ENCODE measurements at regions not wholly inside any gene's neighbourhood (a gene's known extent, or its start where the extent isn't known, plus 50 kb on each side); places are given as distances from the start of the nearest gene placed in this dataset.
"Not testable (repeated sequence)": the region's sequence is repeated elsewhere in the genome, so short reads cannot be mapped to it uniquely, and the experiment has no call there.

- Mint-ChIP-seq H3K36me3 (ENCODE audit: low read depth) (no peaks in the 10 kb centered on the region), H3K27me3 (no peaks in the 10 kb centered on the region), H3K27ac (no peak overlapping the region), H3K9me3 (peaks cover 16% of the 10 kb centered on the region), H3K4me3 (no peak overlapping the region), H3K4me1 (ENCODE audit: low read depth) (no peaks in the 10 kb centered on the region)
- ATAC-seq (ENCODE audit: poor library complexity) (no peak), DNase-seq (no peak)
- H3K4me3 ChIP-seq (ENCODE audit: low read length) = no peak overlapping the region
- peaks cover 9 to 12% of the 10 kb centered on the region in 2 experiments for H3K9me3 ChIP-seq (ENCODE audit: control insufficient read depth in 1 of 2, insufficient read depth in 1 of 2, low read length in 2 of 2)
- no peaks in the 10 kb centered on the region for H3K27me3 ChIP-seq (ENCODE audit: control insufficient read depth in 1 of 2, insufficient read depth in 2 of 2, low read length in 2 of 2)
- no peaks in the 10 kb centered on the region for H3K4me1 ChIP-seq (ENCODE audit: insufficient read depth, low read length)
- no peak overlapping the region for H3K27ac ChIP-seq (ENCODE audit: low read depth in 1 of 2, low read length in 2 of 2)
- ChIA-PET POLR2A (no interaction called here), CTCF (no interaction called here)
- H3K36me3 ChIP-seq (ENCODE audit: insufficient read depth, low read length) = no peaks in the 10 kb centered on the region
- intact Hi-C loops (cut with DNase I, micrococcal nuclease) = no loop called here
- TF ChIP-seq CTCF (IDR thresholded peaks at IDR 0.05) = no peak
Observed at GRCh38 chr2:185522472-185522871, 216.1 kb upstream of the FSIP2 start.

- H3K9me3 ChIP-seq (ENCODE audit: control insufficient read depth in 1 of 2, insufficient read depth in 1 of 2, low read length in 2 of 2); ATAC-seq (ENCODE audit: poor library complexity); DNase-seq; POLR2A ChIA-PET; H3K4me1 Mint-ChIP-seq (ENCODE audit: low read depth); H3K4me3 ChIP-seq (ENCODE audit: low read length); H3K27me3 Mint-ChIP-seq; H3K36me3 ChIP-seq (ENCODE audit: insufficient read depth, low read length); H3K4me3 Mint-ChIP-seq; H3K27ac Mint-ChIP-seq; intact Hi-C loops (cut with DNase I, micrococcal nuclease); H3K27ac ChIP-seq (ENCODE audit: low read depth in 1 of 2, low read length in 2 of 2); CTCF ChIA-PET; H3K36me3 Mint-ChIP-seq (ENCODE audit: low read depth); H3K27me3 ChIP-seq (ENCODE audit: control insufficient read depth in 1 of 2, insufficient read depth in 2 of 2, low read length in 2 of 2); H3K4me1 ChIP-seq (ENCODE audit: insufficient read depth, low read length): not testable (repeated sequence)
- peaks cover 20% of the 10 kb centered on the region for H3K9me3 Mint-ChIP-seq
Observed at GRCh38 chr2:185524242-185524641, 214.4 kb upstream of the FSIP2 start.

GRCh38 chr2:185526161-185526560, 212.4 kb upstream of the FSIP2 start:
- no peak for TF ChIP-seq CTCF (IDR thresholded peaks at IDR 0.05)
- Histone ChIP-seq H3K36me3 (ENCODE audit: insufficient read depth, low read length) (no peaks in the 10 kb centered on the region), H3K4me1 (ENCODE audit: insufficient read depth, low read length) (no peaks in the 10 kb centered on the region), H3K27ac (ENCODE audit: low read depth in 1 of 2, low read length in 2 of 2) (no peak overlapping the region), H3K27me3 (ENCODE audit: control insufficient read depth in 1 of 2, insufficient read depth in 2 of 2, low read length in 2 of 2) (no peaks in the 10 kb centered on the region), H3K4me3 (ENCODE audit: low read length) (no peak overlapping the region), H3K9me3 (ENCODE audit: control insufficient read depth in 1 of 2, insufficient read depth in 1 of 2, low read length in 2 of 2) (peaks cover 0 to 4% of the 10 kb centered on the region in 2 experiments)
- Mint-ChIP-seq H3K27ac (no peak overlapping the region), H3K4me3 (no peak overlapping the region), H3K36me3 (ENCODE audit: low read depth) (no peaks in the 10 kb centered on the region), H3K4me1 (ENCODE audit: low read depth) (no peaks in the 10 kb centered on the region), H3K27me3 (no peaks in the 10 kb centered on the region), H3K9me3 (peaks cover 24% of the 10 kb centered on the region)
- intact Hi-C loops (cut with DNase I, micrococcal nuclease) = no loop called here
- ChIA-PET POLR2A (no interaction called here), CTCF (no interaction called here)
- ATAC-seq (ENCODE audit: poor library complexity) (no peak), DNase-seq (no peak)

GRCh38 chr2:185531721-185532120, 206.9 kb upstream of the FSIP2 start:
- H3K27ac ChIP-seq (ENCODE audit: low read depth in 1 of 2, low read length in 2 of 2) = no peak overlapping the region
- Mint-ChIP-seq H3K4me1 (ENCODE audit: low read depth) (no peaks in the 10 kb centered on the region), H3K27me3 (no peaks in the 10 kb centered on the region), H3K36me3 (ENCODE audit: low read depth) (no peaks in the 10 kb centered on the region), H3K9me3 (peaks cover 9% of the 10 kb centered on the region), H3K27ac (no peak overlapping the region), H3K4me3 (no peak overlapping the region)
- ChIA-PET CTCF (no interaction called here), POLR2A (no interaction called here)
- intact Hi-C loops (cut with DNase I, micrococcal nuclease) = no loop called here
- no peaks in the 10 kb centered on the region for H3K9me3 ChIP-seq (ENCODE audit: control insufficient read depth in 1 of 2, insufficient read depth in 1 of 2, low read length in 2 of 2)
- ATAC-seq (ENCODE audit: poor library complexity) (no peak), DNase-seq (no peak)
- TF ChIP-seq CTCF (IDR thresholded peaks at IDR 0.05) = no peak
- no peak overlapping the region for H3K4me3 ChIP-seq (ENCODE audit: low read length)
- no peaks in the 10 kb centered on the region for H3K4me1 ChIP-seq (ENCODE audit: insufficient read depth, low read length)
- no peaks in the 10 kb centered on the region for H3K36me3 ChIP-seq (ENCODE audit: insufficient read depth, low read length)
- H3K27me3 ChIP-seq (ENCODE audit: control insufficient read depth in 1 of 2, insufficient read depth in 2 of 2, low read length in 2 of 2) = no peaks in the 10 kb centered on the region

Data from CD4-positive, alpha-beta T cell (primary cell).